ENCODE measurements at regions not wholly inside any gene's neighbourhood (a gene's known extent, or its start where the extent isn't known, plus 50 kb on each side); places are given as distances from the start of the nearest gene placed in this dataset.
A peak's percentile ranks its signal among the peaks of the same experiment; 100 is the strongest.

- Mint-ChIP-seq H3K27ac (ENCODE audit: unreplicated experiment) (no peak overlapping the region), H3K36me3 (ENCODE audit: low read depth, unreplicated experiment) (no peaks in the 10 kb centered on the region), H3K27me3 (ENCODE audit: low read depth, unreplicated experiment) (no peaks in the 10 kb centered on the region), H3K4me3 (ENCODE audit: unreplicated experiment) (no peak overlapping the region), H3K9me3 (ENCODE audit: unreplicated experiment) (no peaks in the 10 kb centered on the region), H3K4me1 (ENCODE audit: low read depth, unreplicated experiment) (peaks cover 2% of the 10 kb centered on the region)
- FAIRE-seq (no peak), DNase-seq (ENCODE audit: low read depth) (no peak)
- no peaks in the 10 kb centered on the region for H3K79me2 ChIP-seq (ENCODE audit: insufficient read depth, low read length)
- H3K9ac ChIP-seq (ENCODE audit: low read length) = no peak overlapping the region
- no peak overlapping the region for H3K4me3 ChIP-seq (ENCODE audit: insufficient read depth, low read depth, low read length)
- H3K4me1 ChIP-seq (ENCODE audit: insufficient read depth, low read length) = peaks cover 8% of the 10 kb centered on the region
- H3K9me3 ChIP-seq (ENCODE audit: insufficient read depth, low read depth, low read length) = no peaks in the 10 kb centered on the region
- no peak overlapping the region for H3K27ac ChIP-seq (ENCODE audit: low read depth, low read length)
- H3K36me3 ChIP-seq (ENCODE audit: insufficient read depth, low read length) = no peaks in the 10 kb centered on the region
- TF ChIP-seq EZH2 (IDR thresholded peaks at IDR 0.05; ENCODE audit: insufficient read depth, low read length) (no peak), CTCF (IDR thresholded peaks at IDR 0.05; ENCODE audit: insufficient read depth, low read depth, low read length) (no peak)
- no peaks in the 10 kb centered on the region for H3K27me3 ChIP-seq (ENCODE audit: insufficient read depth, low read length)
- no peak overlapping the region for H3K4me2 ChIP-seq (ENCODE audit: low read length)
- H4K20me1 ChIP-seq (ENCODE audit: insufficient read depth, low read length) = no peaks in the 10 kb centered on the region
- no peak overlapping the region for H2AFZ ChIP-seq (ENCODE audit: low read depth, low read length)
Observed at GRCh38 chr5:67454957-67455561, 258.5 kb upstream of the CD180 start.

GRCh38 chr5:67453111-67453905, 256.7 kb upstream of the CD180 start:
- Mint-ChIP-seq H3K36me3 (ENCODE audit: low read depth, unreplicated experiment) (no peaks in the 10 kb centered on the region), H3K4me1 (ENCODE audit: low read depth, unreplicated experiment) (peaks cover 2% of the 10 kb centered on the region), H3K4me3 (ENCODE audit: unreplicated experiment) (no peak overlapping the region), H3K27ac (ENCODE audit: unreplicated experiment) (peak overlapping the region; percentile 6), H3K27me3 (ENCODE audit: low read depth, unreplicated experiment) (no peaks in the 10 kb centered on the region), H3K9me3 (ENCODE audit: unreplicated experiment) (no peaks in the 10 kb centered on the region)
- no peaks in the 10 kb centered on the region for H3K36me3 ChIP-seq (ENCODE audit: insufficient read depth, low read length)
- TF ChIP-seq EZH2 (IDR thresholded peaks at IDR 0.05; ENCODE audit: insufficient read depth, low read length) (no peak), CTCF (IDR thresholded peaks at IDR 0.05; ENCODE audit: insufficient read depth, low read depth, low read length) (no peak)
- no peaks in the 10 kb centered on the region for H3K27me3 ChIP-seq (ENCODE audit: insufficient read depth, low read length)
- H3K9me3 ChIP-seq (ENCODE audit: insufficient read depth, low read depth, low read length) = no peaks in the 10 kb centered on the region
- H3K4me1 ChIP-seq (ENCODE audit: insufficient read depth, low read length) = peaks cover 8% of the 10 kb centered on the region
- H3K79me2 ChIP-seq (ENCODE audit: insufficient read depth, low read length) = no peaks in the 10 kb centered on the region
- peak; percentile 88 for DNase-seq (ENCODE audit: low read depth)
- no peaks in the 10 kb centered on the region for H4K20me1 ChIP-seq (ENCODE audit: insufficient read depth, low read length)
- peak overlapping the region; percentile 12 for H3K4me2 ChIP-seq (ENCODE audit: low read length)
- H3K27ac ChIP-seq (ENCODE audit: low read depth, low read length) = no peak overlapping the region
- no peak for FAIRE-seq
- no peak overlapping the region for H3K4me3 ChIP-seq (ENCODE audit: insufficient read depth, low read depth, low read length)
- no peak overlapping the region for H2AFZ ChIP-seq (ENCODE audit: low read depth, low read length)
- H3K9ac ChIP-seq (ENCODE audit: low read length) = no peak overlapping the region

Data from astrocyte (in vitro differentiated cells and primary cell).